Epidermal melanocyte (primary cell): ENCODE measurements at regions not wholly inside any gene's neighbourhood (a gene's known extent, or its start where the extent isn't known, plus 50 kb on each side); places are given as distances from the start of the nearest gene placed in this dataset.

Experiments used
- DNase-seq: peaks from one replicate; pipeline ENCODE4 v3.0.0; 2011; ENCODE audit warnings: low spot score; ENCODE audit not compliant: insufficient read length

- no peak for DNase-seq
Measured at GRCh38 chr7:16015981-16016380, 329.5 kb upstream of the MEOX2 start.

- no peak for DNase-seq
Measured at GRCh38 chr7:16014031-16014430, 327.5 kb upstream of the MEOX2 start.

GRCh38 chr7:16007911-16008310, 321.4 kb upstream of the MEOX2 start:
- DNase-seq: no peak

DNA sequence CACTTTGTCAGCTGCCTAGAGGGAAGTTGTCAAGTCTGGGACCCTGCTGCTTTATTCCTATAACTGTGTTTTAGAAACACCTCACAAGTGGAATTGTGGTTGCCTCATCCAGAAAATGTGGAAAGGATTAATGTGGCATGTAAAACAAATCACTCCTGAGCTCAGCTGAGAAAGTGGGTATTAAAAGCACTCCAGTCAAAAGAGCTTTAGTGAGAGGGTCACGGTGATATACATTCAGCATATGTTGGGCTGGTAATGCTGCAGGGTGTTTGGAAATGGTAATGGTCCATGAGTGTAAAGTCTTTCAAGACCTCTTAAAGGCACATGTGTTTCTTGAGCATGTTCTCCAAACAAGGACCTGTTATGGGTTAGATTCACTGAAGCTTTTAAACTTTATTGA, 318.2 kb upstream of the MEOX2 start:
- no peak for DNase-seq

DNA sequence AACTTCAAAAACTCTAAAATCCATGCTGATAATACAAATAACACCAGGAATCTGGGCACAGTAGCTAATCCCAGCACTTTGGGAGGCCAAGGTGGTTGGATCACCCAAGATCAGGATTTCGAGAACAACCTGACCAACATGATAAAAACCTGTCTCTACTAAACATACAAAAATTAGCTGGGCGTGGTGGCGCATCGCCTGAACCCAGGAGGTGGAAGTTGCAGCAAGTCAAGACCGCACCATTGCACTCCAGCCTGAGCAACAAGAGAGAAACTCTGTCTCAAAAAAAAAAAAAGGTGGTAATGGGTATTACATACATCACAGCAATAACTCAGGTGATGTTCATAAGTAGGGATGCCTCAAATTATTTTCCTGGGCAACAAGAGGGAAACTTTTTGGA, 315.0 kb upstream of the MEOX2 start:
- no peak for DNase-seq

- DNase-seq: no peak
Measured at GRCh38 chr7:15998617-15999016, 312.1 kb upstream of the MEOX2 start.

- DNase-seq: no peak
Measured at GRCh38 chr7:15995027-15995426, 308.5 kb upstream of the MEOX2 start.

- DNase-seq: no peak
Measured at GRCh38 chr7:15989194-15989593, 302.7 kb upstream of the MEOX2 start.

DNA sequence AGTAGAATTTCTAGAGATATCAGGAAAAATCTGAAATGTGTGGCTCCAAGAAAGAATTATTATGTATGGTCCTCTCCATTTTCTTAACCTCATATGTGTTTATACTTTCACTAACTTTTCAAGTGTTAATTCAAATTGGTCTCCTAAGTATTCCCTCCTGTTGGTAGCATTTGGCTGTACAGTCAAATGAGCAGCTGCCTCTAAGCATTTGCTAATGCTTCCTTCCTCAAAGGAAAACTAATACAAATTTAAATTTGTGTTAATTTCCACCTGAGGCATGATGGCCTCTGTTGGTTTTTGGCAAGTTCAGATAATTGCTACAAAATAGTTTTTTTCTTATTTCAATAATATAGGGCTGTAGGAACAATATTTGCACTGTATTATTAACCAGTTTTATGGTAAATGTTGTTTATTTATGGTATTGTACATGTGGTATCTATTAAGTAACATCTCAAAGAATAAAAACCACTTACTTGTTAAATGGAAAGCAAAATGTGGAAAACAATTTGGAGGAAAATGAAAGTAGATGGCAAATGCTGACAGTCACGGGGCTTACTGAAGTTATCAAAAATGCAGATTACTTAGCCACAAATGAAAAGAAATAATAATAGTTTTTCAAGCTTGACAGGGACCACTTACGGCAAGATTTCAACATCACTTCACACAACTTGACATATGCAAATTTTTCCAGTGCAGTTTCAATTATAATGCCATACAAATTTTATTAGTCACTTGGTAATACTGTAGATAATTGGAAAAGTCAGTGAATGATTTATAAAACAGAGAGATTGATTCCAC, 299.3 kb upstream of the MEOX2 start:
- no peak for DNase-seq

- DNase-seq: no peak
Measured at GRCh38 chr7:15977663-15978062, 291.2 kb upstream of the MEOX2 start.

DNA sequence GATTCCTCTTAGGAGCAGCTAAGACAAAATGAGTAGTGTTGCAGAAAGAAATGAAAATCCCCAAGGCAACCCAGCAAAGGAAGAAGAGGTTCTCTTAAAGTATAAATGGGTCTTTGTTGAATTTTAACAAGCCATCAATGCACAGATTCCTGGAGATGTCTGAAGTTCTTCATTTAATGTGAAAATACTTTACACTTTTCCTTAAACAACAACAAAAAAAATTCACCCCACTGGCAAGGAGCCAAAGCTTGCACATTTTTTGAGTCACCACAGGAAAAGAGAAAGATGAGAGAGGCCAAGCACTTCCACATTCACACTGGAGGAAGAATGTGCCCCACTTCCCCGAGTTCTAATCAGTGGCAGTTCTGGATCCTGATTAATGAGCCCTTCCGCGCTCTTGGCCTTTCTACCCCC, 286.4 kb upstream of the MEOX2 start:
- DNase-seq: peak; percentile 45

GRCh38 chr7:15967551-15967950, 281.1 kb upstream of the MEOX2 start:
- no peak for DNase-seq

DNA sequence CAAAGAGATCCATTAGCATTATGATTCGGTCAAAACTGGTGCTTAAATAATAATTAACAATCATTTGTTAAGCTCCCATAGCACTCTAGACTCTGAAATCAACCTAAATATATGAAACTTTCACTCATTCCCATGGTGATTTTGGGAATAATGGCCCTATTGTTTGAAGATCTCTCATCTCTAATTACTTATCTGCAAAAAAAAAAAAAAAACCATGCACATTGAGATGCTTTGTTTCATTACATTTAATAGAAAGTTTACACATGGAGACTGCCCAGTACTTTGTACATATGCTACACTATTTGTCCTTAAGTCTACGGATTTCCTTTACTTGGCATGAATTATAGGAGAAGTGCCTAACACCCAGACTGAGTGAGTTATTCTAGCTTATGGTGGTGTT, 280.6 kb upstream of the MEOX2 start:
- DNase-seq: no peak

- DNase-seq: no peak
Measured at GRCh38 chr7:15963206-15963605, 276.7 kb upstream of the MEOX2 start.

DNA sequence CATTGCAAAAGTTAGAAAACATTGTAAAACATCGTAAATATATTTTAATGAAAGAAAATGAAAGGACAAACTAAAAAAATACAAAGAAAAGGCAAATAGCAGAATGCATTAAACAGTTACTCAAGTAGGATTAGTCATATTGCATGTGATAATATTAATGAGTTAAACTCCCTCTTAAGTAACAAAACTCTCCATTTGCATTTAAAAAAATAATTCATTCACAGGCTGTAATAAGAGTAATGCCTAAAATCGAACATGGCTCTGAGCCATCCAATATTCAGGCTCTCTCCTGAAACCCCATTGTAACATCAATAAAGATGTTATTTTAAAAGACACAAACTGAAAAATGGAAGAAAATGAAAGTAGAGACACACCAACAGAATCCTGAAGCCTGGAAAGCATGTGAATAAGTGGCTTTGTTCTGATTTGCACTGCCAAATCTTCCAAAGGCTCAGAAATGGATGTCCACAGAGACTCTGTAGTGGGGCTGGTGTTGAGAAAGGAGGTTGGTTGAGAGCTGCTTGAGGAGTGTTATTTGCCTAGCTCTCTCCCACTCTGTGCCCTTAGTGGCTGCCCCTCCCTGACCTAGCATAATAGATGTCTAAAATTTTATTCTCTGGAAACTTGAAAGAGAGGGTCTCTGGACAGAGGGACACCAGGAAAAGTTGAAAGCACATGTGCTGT, 268.3 kb upstream of the MEOX2 start:
- DNase-seq: no peak

DNA sequence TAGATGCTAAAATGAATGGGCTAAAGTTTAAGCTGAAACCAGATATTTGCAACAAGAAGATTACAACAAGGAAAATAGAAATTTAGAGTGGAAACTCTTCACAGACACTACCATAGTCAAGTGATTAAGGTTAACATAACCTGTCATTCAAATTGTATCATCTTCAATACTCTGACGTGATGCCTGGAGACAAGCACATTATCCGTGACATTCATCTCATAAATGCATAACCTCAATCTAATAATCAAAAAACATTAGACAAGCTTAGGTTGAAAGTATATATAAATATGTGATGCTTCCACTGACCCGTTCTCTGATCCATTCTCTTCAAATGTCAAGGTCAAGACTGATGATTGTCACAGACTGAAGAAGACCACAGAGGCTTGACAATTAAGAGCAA, 263.8 kb upstream of the MEOX2 start:
- DNase-seq: no peak

- no peak for DNase-seq
Measured at GRCh38 chr7:15947754-15948153, 261.3 kb upstream of the MEOX2 start.

GRCh38 chr7:15938115-15938514, 251.6 kb upstream of the MEOX2 start:
- DNase-seq: no peak

GRCh38 chr7:15937571-15937970, 251.1 kb upstream of the MEOX2 start:
- DNase-seq: no peak

DNA sequence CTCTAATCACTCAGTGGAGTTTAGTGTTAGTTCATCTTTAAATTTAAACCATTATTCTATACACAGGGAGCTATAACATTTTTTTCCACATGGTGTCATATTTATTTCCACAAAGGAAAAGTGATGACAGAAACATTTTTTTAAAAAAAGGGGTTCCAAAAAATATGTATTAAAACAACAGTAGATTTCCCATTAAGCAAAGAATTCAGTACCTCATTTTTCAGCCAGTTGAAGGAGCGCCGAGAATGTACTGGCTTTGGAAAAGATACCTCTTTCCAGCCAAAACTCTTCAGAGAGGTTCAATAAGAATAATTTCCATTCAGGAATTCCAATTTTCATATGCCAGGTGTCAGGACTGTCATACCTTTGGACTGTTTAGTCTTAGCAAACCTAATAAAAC, 250.5 kb upstream of the MEOX2 start:
- no peak for DNase-seq

- no peak for DNase-seq
Measured at GRCh38 chr7:15932318-15932717, 245.8 kb upstream of the MEOX2 start.

DNA sequence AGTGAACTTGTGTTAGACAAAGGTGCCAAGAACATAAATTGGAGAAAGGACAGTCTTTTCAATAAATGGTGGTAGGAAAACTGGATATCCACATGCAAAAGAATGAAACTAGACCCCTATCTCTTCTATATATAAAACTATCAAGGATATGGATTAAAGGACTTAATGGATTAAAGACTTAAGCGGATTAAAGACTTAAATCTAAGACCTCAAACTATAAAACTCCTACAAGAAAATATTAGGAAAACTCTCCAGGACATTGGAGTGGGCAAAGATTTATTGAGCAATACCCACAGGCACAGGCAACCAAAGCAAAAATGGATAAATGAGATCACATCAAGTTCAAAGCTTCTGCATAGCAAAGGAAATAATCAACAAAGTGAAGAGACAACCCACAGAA, 242.9 kb upstream of the MEOX2 start:
- DNase-seq: no peak

DNA sequence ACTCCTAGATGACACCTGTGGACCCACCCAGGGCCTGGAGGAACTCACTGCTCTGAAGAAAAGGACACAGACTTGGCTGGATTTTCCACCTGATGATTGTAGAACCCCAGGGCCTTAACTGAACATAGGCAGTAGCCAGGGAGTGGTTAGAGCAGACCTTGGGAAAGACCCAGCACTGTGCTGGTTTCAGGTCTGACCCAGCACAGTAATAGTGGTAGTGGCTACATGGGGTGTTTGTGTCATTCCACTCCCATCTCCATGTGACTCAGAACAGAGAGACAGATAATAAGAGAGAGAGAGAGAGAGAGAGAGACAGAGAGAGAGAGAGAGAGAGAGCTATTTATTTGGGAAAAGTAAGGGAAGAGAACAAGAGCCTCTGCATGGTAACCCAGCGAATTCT, 239.1 kb upstream of the MEOX2 start:
- DNase-seq: no peak
